GM12874 (cell line): ENCODE measurements at regions not wholly inside any gene's neighbourhood (a gene's known extent, or its start where the extent isn't known, plus 50 kb on each side); places are given as distances from the start of the nearest gene placed in this dataset.

ENCODE experiments used
- CTCF ChIP-seq: IDR thresholded peaks from 2 replicates; pipeline ENCODE4 v1.5.1; 2011; ENCODE audit warnings: low read depth, mild to moderate bottlenecking, control low read depth, low read length, moderate library complexity; ENCODE audit not compliant: insufficient read depth

GRCh38 chr15:94125698-94126097 lies 105.7 kb upstream of the MCTP2 start:
- TF ChIP-seq CTCF, result no peak

GRCh38 chr15:94125156-94125555 lies 106.2 kb upstream of the MCTP2 start:
- no peak for TF ChIP-seq CTCF

- no peak for TF ChIP-seq CTCF
Observed at GRCh38 chr15:94122516-94122915, 108.8 kb upstream of the MCTP2 start.

- peak; percentile 73 for TF ChIP-seq CTCF
Observed at GRCh38 chr15:94119923-94120775, 111.2 kb upstream of the MCTP2 start.

- no peak for TF ChIP-seq CTCF
Observed at GRCh38 chr15:94119298-94119811, 112.0 kb upstream of the MCTP2 start.

GRCh38 chr15:94110476-94111130 lies 120.8 kb upstream of the MCTP2 start:
- TF ChIP-seq CTCF, result no peak

- no peak for TF ChIP-seq CTCF
Observed at GRCh38 chr15:94107652-94108051, 123.7 kb upstream of the MCTP2 start.
